Left lung (tissue), 4 donors: ENCODE measurements at regions not wholly inside any gene's neighbourhood (a gene's known extent, or its start where the extent isn't known, plus 50 kb on each side); places are given as distances from the start of the nearest gene placed in this dataset.

ENCODE experiments used
- ATAC-seq: fragments of 200-7000 bp; cut with Tn5 transposase; one replicate; pipeline ENCODE4 v1.9.1; 2020; ENCODE audit warnings: moderate library complexity
- DNase-seq, 4 donors: peaks; one replicate each; pipeline ENCODE4 v3.0.0-alpha.2; 2013 to 2020
- H3K27ac ChIP-seq, 2 donors: fragments of 200-600 bp; sonication (generic) in 1 of 2; one replicate each; pipeline versions ENCODE4 v1.5.0 to v1.8.0; 2020 to 2021
- H3K27me3 ChIP-seq, 2 donors: fragments of 200-600 bp; sonication (generic) in 1 of 2; one replicate each; pipeline versions ENCODE4 v1.5.0 to v1.8.0; 2020 to 2021
- H3K36me3 ChIP-seq, 2 donors: fragments of 200-600 bp; sonication (generic) in 1 of 2; one replicate each; pipeline versions ENCODE4 v1.5.0 to v1.8.0; 2020 to 2021
- H3K4me1 ChIP-seq, 2 donors: fragments of 200-600 bp; one replicate each; pipeline ENCODE4 v1.8.0; 2021
- H3K4me3 ChIP-seq, 2 donors: fragments of 200-600 bp; sonication (generic) in 1 of 2; one replicate each; pipeline versions ENCODE4 v1.5.0 to v1.8.0; 2020 to 2021; ENCODE audit warnings: mild to moderate bottlenecking in 1 of 2
- H3K9me3 ChIP-seq, 2 donors: fragments of 200-600 bp; sonication (generic) in 1 of 2; one replicate each; pipeline versions ENCODE4 v1.5.0 to v1.8.0; 2020 to 2021
- intact Hi-C, 2 donors: fragments of 100-400 bp; cut with DNase I; formaldehyde crosslinking; loops; one replicate each; pipeline versions ENCODE4 v1.11.2 to v1.14.2; 2022
- TF ChIP-seq, protein P1 (sequence below), 2 donors: fragments of 200-600 bp; sonication (generic) in 1 of 2; IDR thresholded peaks; one replicate each; pipeline versions ENCODE4 v1.5.0 to v1.8.0; 2021; ENCODE audit warnings: antibody characterized with exemption in 2 of 2
- donor health status: DM: no; HTN: yes; CAD: no.
- donor health status: DM: no; HTN: no; CAD: no.

DNA sequence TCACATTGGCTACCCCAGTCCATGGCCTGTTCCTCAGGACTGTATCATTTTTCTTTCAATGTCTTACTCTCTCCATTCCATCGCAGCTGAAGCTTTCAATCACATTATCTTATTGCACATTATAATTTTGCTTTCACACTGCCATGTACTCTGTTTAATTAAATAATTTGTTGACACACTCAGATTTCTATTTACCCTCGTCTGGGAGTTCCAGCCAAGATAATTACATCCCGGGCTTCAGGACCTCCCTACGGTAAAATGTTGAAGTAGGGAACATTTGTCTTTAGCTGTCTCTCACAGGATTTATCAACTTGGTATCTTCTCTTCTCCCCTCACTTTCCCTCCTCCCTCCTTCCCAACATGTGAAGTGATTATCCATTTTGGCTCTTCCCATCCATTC is 177.2 kb upstream of the RASSF8 start:
- no peaks in the 10 kb centered on the region for H3K36me3 ChIP-seq
- H3K9me3 ChIP-seq = no peaks in the 10 kb centered on the region
- DNase-seq (no peak), ATAC-seq (no peak)
- H3K4me3 ChIP-seq = no peak overlapping the region
- no peak overlapping the region for H3K27ac ChIP-seq
- no peaks in the 10 kb centered on the region for H3K4me1 ChIP-seq
- TF ChIP-seq, protein P1, sequence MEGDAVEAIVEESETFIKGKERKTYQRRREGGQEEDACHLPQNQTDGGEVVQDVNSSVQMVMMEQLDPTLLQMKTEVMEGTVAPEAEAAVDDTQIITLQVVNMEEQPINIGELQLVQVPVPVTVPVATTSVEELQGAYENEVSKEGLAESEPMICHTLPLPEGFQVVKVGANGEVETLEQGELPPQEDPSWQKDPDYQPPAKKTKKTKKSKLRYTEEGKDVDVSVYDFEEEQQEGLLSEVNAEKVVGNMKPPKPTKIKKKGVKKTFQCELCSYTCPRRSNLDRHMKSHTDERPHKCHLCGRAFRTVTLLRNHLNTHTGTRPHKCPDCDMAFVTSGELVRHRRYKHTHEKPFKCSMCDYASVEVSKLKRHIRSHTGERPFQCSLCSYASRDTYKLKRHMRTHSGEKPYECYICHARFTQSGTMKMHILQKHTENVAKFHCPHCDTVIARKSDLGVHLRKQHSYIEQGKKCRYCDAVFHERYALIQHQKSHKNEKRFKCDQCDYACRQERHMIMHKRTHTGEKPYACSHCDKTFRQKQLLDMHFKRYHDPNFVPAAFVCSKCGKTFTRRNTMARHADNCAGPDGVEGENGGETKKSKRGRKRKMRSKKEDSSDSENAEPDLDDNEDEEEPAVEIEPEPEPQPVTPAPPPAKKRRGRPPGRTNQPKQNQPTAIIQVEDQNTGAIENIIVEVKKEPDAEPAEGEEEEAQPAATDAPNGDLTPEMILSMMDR (IDR thresholded peaks at IDR 0.05) = no peak
- no peaks in the 10 kb centered on the region for H3K27me3 ChIP-seq
- intact Hi-C loops = no loop called here

DNA sequence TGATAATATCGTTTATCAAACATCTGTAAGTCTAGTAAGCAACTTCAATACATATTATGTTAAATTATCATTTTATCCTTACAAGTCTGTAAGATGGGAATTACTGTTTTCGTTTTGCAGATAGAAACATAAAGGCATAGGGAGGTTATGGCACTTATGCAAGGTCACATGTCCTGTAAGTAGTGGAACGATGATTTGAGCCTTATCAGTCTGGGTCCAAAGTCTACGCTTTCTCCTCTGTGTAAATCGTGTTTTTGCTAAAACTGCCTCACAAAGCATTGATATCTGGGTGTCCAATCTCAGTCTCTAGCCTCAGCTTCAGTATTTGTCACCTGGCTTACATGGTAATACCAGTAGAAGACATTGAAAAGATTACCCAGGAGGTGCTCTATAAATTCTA is 174.9 kb upstream of the RASSF8 start:
- intact Hi-C loops = no loop called here
- H3K36me3 ChIP-seq = no peaks in the 10 kb centered on the region
- no peak overlapping the region for H3K4me3 ChIP-seq
- H3K27ac ChIP-seq = no peak overlapping the region
- H3K4me1 ChIP-seq = no peaks in the 10 kb centered on the region
- ATAC-seq (no peak), DNase-seq (no peak)
- TF ChIP-seq, protein P1 (IDR thresholded peaks at IDR 0.05) = no peak
- no peaks in the 10 kb centered on the region for H3K27me3 ChIP-seq
- no peaks in the 10 kb centered on the region for H3K9me3 ChIP-seq

DNA sequence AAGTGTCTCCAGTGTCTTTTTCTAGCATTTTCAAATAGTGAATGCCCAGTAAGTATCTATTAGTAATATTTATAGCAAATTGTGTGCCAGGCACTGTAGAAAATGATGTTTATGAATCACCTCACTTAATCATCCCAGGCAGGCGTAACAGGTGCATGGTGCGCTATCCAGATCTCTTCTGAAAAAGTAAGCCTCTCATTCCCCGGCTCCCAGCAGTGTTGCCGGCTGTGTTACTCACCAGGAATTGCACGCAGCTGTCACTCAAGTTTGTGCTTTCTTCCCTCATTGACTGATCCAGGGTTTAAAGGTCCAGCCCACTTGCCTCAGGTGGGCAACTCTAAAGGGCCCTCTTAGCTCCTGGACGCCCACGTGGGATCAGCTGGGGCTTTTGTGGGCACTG is 173.8 kb upstream of the RASSF8 start:
- no peak for DNase-seq
- H3K36me3 ChIP-seq = no peaks in the 10 kb centered on the region
- ATAC-seq = no peak
- H3K27me3 ChIP-seq = no peaks in the 10 kb centered on the region
- peaks cover 0 to under 1% of the 10 kb centered on the region in 2 donors for H3K9me3 ChIP-seq
- TF ChIP-seq, protein P1 (IDR thresholded peaks at IDR 0.05) = no peak
- H3K4me1 ChIP-seq = no peaks in the 10 kb centered on the region
- H3K27ac ChIP-seq = no peak overlapping the region
- intact Hi-C loops = no loop called here
- H3K4me3 ChIP-seq = no peak overlapping the region

DNA sequence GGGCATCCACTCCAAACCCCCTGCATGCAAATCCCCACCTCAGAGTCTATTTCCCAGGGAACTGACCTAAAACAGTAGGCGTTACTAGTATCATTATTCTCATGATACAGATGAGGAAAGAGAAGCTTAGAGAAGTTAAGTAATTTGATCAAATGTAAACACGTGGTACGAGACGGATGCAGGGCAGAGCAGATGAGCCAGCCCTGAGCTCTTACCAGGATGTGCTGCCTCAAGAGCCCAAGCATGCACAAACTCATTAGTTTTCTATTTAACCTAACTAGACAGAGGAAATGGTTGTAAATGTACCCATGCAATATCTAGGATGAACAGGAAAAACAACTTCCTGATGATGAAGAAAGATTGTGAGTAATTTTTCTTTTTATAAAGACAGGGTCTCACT is 173.3 kb upstream of the RASSF8 start:
- intact Hi-C loops = no loop called here
- TF ChIP-seq, protein P1 (IDR thresholded peaks at IDR 0.05) = no peak
- DNase-seq (no peak), ATAC-seq (no peak)
- Histone ChIP-seq H3K4me1 (no peaks in the 10 kb centered on the region), H3K27ac (no peak overlapping the region), H3K27me3 (no peaks in the 10 kb centered on the region), H3K9me3 (peaks cover 0 to 2% of the 10 kb centered on the region in 2 donors), H3K36me3 (no peaks in the 10 kb centered on the region), H3K4me3 (no peak overlapping the region)

DNA sequence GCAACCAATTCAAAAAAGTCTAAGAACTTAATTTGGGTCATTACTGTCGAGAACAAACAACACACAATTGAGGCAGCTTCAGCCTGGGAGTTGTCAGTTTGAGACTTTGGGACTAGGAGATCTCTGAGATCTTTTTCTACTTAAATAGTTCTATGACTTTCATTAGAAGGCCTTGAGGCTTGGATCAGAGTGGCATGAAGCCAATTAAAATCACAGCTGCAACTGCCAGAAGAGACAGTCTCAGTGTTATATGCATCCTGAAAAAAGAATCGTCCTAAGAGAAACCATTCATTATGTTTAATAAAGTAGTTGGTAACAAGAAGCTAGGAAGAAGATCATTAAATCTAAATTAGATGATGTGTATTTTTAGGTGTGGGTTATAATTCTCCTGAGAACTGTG is 170.8 kb upstream of the RASSF8 start:
- no peak for DNase-seq
- no peak overlapping the region for H3K27ac ChIP-seq
- H3K36me3 ChIP-seq = no peaks in the 10 kb centered on the region
- no peak for ATAC-seq
- TF ChIP-seq, protein P1 (IDR thresholded peaks at IDR 0.05) = no peak
- no peaks in the 10 kb centered on the region for H3K27me3 ChIP-seq
- no peak overlapping the region for H3K4me3 ChIP-seq
- intact Hi-C loops = no loop called here
- peaks cover 0 to 2% of the 10 kb centered on the region in 2 donors for H3K9me3 ChIP-seq
- H3K4me1 ChIP-seq = no peaks in the 10 kb centered on the region
